ENCODE measurements at regions not wholly inside any gene's neighbourhood (a gene's known extent, or its start where the extent isn't known, plus 50 kb on each side); places are given as distances from the start of the nearest gene placed in this dataset.

- TF ChIP-seq CTCF (conservative IDR thresholded peaks at IDR 0.05 in 1 of 2, IDR thresholded peaks at IDR 0.05 in 1 of 2; ENCODE audit: low read depth in 1 of 2, low read length in 2 of 2): no peak
- TF ChIP-seq EZH2 (IDR thresholded peaks at IDR 0.05; ENCODE audit: low read length, missing control alignments): no peak
Observed at GRCh38 chr1:221634606-221635005, 107.3 kb downstream of the DUSP10 start.
